ENCODE measurements at regions not wholly inside any gene's neighbourhood (a gene's known extent, or its start where the extent isn't known, plus 50 kb on each side); places are given as distances from the start of the nearest gene placed in this dataset.

DNA sequence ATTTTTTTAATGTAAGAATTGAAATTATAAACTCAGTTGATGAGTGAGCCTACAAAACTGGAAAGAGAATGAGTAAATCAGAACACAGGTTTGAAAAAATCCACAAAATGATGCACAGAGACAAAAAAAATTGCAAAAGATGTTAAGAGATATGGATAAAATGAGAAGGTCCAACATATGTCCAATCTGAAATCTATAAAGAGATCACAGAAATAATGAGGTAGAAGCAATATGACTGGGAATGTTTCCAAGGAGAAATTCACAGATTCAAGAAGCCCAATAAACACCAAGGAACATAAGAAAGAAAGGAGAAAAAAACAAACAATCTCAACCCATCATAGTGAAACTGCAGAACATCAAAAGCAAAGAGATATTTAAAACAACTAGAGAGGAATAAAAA lies 288.4 kb upstream of the SLC30A5 start:
- TF ChIP-seq POLR2A (IDR thresholded peaks at IDR 0.05; ENCODE audit: low read depth, low read length) (no peak), POLR2AphosphoS5 (IDR thresholded peaks at IDR 0.05; ENCODE audit: low read depth, low read length) (no peak)

Data from GM12892 (cell line).